Ishikawa (cell line): ENCODE measurements at regions not wholly inside any gene's neighbourhood (a gene's known extent, or its start where the extent isn't known, plus 50 kb on each side); places are given as distances from the start of the nearest gene placed in this dataset.

Source experiments
- CEBPB ChIP-seq: IDR thresholded peaks from 2 replicates; pipeline ENCODE4 v1.6.1; 2012
- CREB1 ChIP-seq: IDR thresholded peaks from 2 replicates; pipeline ENCODE4 v1.6.1; 2012; ENCODE audit warnings: low read depth
- EGR1 ChIP-seq: IDR thresholded peaks from 2 replicates; pipeline ENCODE4 v1.6.1; 2012
- EP300 ChIP-seq: IDR thresholded peaks from 2 replicates; pipeline ENCODE4 v1.6.1; 2012; ENCODE audit warnings: borderline replicate concordance
- FOXM1 ChIP-seq: IDR thresholded peaks from 2 replicates; pipeline ENCODE4 v1.6.1; 2012; ENCODE audit warnings: low read depth, borderline replicate concordance
- MAX ChIP-seq: IDR thresholded peaks from 2 replicates; pipeline ENCODE4 v1.6.1; 2012
- NFIC ChIP-seq: IDR thresholded peaks from 2 replicates; pipeline ENCODE4 v1.6.1; 2012
- RAD21 ChIP-seq: IDR thresholded peaks from 2 replicates; pipeline ENCODE4 v1.6.1; 2012; ENCODE audit warnings: low read depth
- TAF1 ChIP-seq: IDR thresholded peaks from 2 replicates; pipeline ENCODE4 v1.6.1; 2012; ENCODE audit warnings: low read depth, mild to moderate bottlenecking
- TCF12 ChIP-seq: IDR thresholded peaks from 2 replicates; pipeline ENCODE4 v1.6.1; 2012; ENCODE audit warnings: low read depth
- TEAD4 ChIP-seq: IDR thresholded peaks from 2 replicates; pipeline ENCODE4 v1.6.1; 2012
- YY1 ChIP-seq: IDR thresholded peaks from 2 replicates; pipeline ENCODE4 v1.6.1; 2012; ENCODE audit warnings: low read depth
- ZBTB7A ChIP-seq: IDR thresholded peaks from 2 replicates; pipeline ENCODE4 v1.6.1; 2012; ENCODE audit warnings: low read depth
- TF ChIP-seq, protein P1 (sequence below): IDR thresholded peaks from 2 replicates; pipeline ENCODE4 v1.6.1; 2012
- TF ChIP-seq, protein P2 (sequence below): IDR thresholded peaks from 2 replicates; pipeline ENCODE4 v1.6.1; 2012; ENCODE audit warnings: low read depth, mild to moderate bottlenecking

GRCh38 chr2:136225950-136226835 is 108.2 kb upstream of the CXCR4 start:
- TF ChIP-seq, protein P1, sequence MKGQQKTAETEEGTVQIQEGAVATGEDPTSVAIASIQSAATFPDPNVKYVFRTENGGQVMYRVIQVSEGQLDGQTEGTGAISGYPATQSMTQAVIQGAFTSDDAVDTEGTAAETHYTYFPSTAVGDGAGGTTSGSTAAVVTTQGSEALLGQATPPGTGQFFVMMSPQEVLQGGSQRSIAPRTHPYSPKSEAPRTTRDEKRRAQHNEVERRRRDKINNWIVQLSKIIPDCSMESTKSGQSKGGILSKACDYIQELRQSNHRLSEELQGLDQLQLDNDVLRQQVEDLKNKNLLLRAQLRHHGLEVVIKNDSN = no peak
- TF ChIP-seq TAF1 (no peak), CEBPB (no peak), ZBTB7A (no peak), EP300 (no peak), RAD21 (no peak), YY1 (no peak), FOXM1 (no peak), CREB1 (no peak), EGR1 (no peak)
- TF ChIP-seq, protein P2, sequence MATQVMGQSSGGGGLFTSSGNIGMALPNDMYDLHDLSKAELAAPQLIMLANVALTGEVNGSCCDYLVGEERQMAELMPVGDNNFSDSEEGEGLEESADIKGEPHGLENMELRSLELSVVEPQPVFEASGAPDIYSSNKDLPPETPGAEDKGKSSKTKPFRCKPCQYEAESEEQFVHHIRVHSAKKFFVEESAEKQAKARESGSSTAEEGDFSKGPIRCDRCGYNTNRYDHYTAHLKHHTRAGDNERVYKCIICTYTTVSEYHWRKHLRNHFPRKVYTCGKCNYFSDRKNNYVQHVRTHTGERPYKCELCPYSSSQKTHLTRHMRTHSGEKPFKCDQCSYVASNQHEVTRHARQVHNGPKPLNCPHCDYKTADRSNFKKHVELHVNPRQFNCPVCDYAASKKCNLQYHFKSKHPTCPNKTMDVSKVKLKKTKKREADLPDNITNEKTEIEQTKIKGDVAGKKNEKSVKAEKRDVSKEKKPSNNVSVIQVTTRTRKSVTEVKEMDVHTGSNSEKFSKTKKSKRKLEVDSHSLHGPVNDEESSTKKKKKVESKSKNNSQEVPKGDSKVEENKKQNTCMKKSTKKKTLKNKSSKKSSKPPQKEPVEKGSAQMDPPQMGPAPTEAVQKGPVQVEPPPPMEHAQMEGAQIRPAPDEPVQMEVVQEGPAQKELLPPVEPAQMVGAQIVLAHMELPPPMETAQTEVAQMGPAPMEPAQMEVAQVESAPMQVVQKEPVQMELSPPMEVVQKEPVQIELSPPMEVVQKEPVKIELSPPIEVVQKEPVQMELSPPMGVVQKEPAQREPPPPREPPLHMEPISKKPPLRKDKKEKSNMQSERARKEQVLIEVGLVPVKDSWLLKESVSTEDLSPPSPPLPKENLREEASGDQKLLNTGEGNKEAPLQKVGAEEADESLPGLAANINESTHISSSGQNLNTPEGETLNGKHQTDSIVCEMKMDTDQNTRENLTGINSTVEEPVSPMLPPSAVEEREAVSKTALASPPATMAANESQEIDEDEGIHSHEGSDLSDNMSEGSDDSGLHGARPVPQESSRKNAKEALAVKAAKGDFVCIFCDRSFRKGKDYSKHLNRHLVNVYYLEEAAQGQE = no peak

DNA sequence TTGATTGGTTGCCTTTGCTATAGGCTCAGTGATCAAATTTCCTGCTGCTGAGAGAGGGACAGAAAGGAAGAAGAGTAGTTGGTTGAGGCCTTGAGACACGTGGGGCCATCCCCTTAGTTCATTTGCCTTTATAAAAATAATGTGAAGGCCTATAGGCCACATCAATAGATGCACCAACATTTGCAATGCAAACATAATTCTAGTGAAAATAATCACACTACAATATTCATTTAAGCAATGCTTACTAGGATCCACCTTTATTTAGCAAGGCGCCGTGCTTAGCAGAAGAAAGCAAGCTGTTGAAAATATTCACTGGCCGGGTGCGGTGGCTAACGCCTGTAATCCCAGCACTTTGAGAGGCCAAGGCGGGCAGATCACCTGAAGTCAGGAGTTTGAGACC is 105.3 kb upstream of the CXCR4 start:
- TF ChIP-seq CEBPB = no peak
- no peak for TF ChIP-seq TCF12
- TF ChIP-seq ZBTB7A = no peak
- TF ChIP-seq NFIC = no peak
- TF ChIP-seq TAF1 = no peak
- TF ChIP-seq TEAD4 = no peak
- no peak for TF ChIP-seq RAD21
- TF ChIP-seq YY1 = no peak
- TF ChIP-seq CREB1 = no peak
- TF ChIP-seq FOXM1 = no peak
- no peak for TF ChIP-seq EGR1
- no peak for TF ChIP-seq MAX
- TF ChIP-seq, protein P2 = no peak
- TF ChIP-seq, protein P1 = no peak
- TF ChIP-seq EP300 = no peak

DNA sequence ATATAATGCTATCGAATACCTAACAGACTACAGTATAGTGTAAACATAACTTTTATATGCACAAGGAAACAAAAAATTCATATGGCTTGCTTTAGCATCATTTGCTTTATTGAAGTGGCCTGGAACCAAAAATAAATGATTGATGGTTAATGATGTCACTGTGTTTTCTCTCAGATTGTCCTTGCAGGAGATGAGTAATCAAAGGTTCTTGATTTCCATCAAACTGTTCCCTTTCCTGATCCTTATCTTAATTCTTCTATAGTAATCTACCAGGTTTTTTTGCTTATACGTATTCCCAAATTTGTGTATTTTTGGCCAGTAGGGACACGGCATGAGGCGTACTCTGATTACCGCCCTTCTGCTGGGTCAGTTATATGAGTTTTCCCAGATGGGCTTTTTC is 104.9 kb upstream of the CXCR4 start:
- no peak for TF ChIP-seq EP300
- TF ChIP-seq CREB1 = no peak
- TF ChIP-seq RAD21 = no peak
- TF ChIP-seq, protein P2 = no peak
- no peak for TF ChIP-seq EGR1
- TF ChIP-seq TAF1 = no peak
- no peak for TF ChIP-seq CEBPB
- TF ChIP-seq NFIC = no peak
- TF ChIP-seq FOXM1 = no peak
- TF ChIP-seq YY1 = no peak
- TF ChIP-seq, protein P1 = no peak
- TF ChIP-seq MAX = no peak
- no peak for TF ChIP-seq TCF12

DNA sequence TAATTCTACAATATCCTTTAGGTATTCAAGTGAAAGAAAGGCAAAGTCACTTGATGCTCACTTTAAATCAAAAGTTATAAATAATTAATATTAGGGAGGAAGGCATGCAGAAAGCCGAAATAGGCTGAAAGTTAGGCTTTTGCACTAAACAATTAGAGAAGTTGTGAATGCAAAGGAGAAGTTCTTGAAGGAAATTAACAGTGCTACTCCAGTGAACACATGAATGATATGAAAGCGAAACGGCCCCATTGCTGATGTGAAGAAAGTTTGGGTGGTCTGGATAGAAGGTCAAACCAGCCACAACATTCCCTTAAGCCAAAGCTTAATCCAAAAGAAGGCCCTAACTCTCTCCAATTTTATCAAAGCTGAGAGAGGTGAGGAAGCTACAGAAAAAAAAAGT is 103.1 kb upstream of the CXCR4 start:
- TF ChIP-seq, protein P1 = no peak
- TF ChIP-seq RAD21 (no peak), TCF12 (no peak), TEAD4 (no peak), FOXM1 (no peak), MAX (no peak), EGR1 (no peak), ZBTB7A (no peak), CEBPB (no peak), CREB1 (no peak), EP300 (no peak), TAF1 (no peak), NFIC (no peak), YY1 (no peak)
- TF ChIP-seq, protein P2 = no peak
